Nephron (organoid): ENCODE measurements at regions not wholly inside any gene's neighbourhood (a gene's known extent, or its start where the extent isn't known, plus 50 kb on each side); places are given as distances from the start of the nearest gene placed in this dataset.

ENCODE experiments used
- H3K27ac Mint-ChIP-seq, 3 experiments: 2 replicates each; pipeline ENCODE4 v1.8.0; 2020; ENCODE audit warnings: mixed read lengths in 3 of 3, mild to moderate bottlenecking in 2 of 3, moderate library complexity in 1 of 3
- H3K27me3 Mint-ChIP-seq: 2 replicates; pipeline ENCODE4 v1.8.0; 2021; ENCODE audit warnings: low read depth, mild to moderate bottlenecking, moderate library complexity, mixed read lengths
- H3K36me3 Mint-ChIP-seq: 2 replicates; pipeline ENCODE4 v1.8.0; 2020; ENCODE audit warnings: low read depth, mixed read lengths
- H3K4me1 Mint-ChIP-seq: 2 replicates; pipeline ENCODE4 v1.8.0; 2020; ENCODE audit warnings: mixed read lengths
- H3K4me3 Mint-ChIP-seq, 3 experiments: 2 replicates each; pipeline ENCODE4 v1.8.0; 2020; ENCODE audit warnings: mild to moderate bottlenecking in 3 of 3, mixed read lengths in 3 of 3, moderate library complexity in 2 of 3
- H3K9me3 Mint-ChIP-seq: 2 replicates; pipeline ENCODE4 v1.8.0; 2020; ENCODE audit warnings: mixed read lengths
- TF ChIP-seq, protein P1 (sequence below), 3 experiments: fragments of 200-600 bp; sonication (generic); IDR thresholded peaks; one replicate each; pipeline ENCODE4 v1.5.0; 2021; ENCODE audit warnings: antibody characterized with exemption in 3 of 3; ENCODE audit not compliant: unreplicated experiment in 3 of 3

DNA sequence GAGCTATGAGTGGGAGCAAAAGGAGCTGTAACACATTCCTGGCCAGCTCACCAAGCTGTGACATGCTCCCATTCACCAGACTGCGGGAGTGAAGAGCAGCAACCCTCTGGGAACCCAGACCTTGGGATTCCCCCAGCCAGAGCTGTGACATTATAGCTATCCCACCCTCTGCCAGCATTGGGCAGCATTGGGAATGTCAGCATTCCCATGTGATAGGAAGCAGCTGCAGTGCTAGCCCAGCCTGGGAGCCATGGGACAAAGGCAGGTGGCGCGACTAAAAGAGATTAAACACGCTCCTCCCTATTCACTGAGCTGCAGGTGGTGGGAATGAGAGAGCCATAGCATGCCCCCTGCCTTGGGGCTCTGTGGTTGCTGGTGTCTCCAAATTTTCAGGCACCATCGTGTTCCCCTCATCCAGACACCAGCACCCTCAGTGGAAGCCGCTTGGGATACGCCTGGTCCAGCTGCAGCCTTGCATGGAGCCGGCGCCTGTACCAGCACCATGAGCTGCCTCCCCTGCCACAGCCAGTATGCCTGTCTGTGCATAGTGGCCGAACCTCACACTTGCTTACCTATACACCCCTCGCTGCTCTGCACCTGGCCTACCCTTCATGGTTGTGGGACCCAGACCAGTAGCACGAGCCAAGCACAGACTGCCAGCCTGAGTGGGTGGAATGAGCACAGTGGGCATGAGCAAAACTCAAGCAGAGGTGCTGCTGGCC, 695.6 kb upstream of the GCFC2 start:
- no peaks in the 10 kb centered on the region for H3K36me3 Mint-ChIP-seq
- peaks cover 14% of the 10 kb centered on the region for H3K9me3 Mint-ChIP-seq
- H3K27me3 Mint-ChIP-seq = peaks cover 4% of the 10 kb centered on the region
- H3K4me1 Mint-ChIP-seq = no peaks in the 10 kb centered on the region
- no peak overlapping the region for H3K27ac Mint-ChIP-seq
- TF ChIP-seq, protein P1, sequence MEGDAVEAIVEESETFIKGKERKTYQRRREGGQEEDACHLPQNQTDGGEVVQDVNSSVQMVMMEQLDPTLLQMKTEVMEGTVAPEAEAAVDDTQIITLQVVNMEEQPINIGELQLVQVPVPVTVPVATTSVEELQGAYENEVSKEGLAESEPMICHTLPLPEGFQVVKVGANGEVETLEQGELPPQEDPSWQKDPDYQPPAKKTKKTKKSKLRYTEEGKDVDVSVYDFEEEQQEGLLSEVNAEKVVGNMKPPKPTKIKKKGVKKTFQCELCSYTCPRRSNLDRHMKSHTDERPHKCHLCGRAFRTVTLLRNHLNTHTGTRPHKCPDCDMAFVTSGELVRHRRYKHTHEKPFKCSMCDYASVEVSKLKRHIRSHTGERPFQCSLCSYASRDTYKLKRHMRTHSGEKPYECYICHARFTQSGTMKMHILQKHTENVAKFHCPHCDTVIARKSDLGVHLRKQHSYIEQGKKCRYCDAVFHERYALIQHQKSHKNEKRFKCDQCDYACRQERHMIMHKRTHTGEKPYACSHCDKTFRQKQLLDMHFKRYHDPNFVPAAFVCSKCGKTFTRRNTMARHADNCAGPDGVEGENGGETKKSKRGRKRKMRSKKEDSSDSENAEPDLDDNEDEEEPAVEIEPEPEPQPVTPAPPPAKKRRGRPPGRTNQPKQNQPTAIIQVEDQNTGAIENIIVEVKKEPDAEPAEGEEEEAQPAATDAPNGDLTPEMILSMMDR (IDR thresholded peaks at IDR 0.05; ENCODE audit: unreplicated experiment in 3 of 3) = no peak
- no peak overlapping the region for H3K4me3 Mint-ChIP-seq

DNA sequence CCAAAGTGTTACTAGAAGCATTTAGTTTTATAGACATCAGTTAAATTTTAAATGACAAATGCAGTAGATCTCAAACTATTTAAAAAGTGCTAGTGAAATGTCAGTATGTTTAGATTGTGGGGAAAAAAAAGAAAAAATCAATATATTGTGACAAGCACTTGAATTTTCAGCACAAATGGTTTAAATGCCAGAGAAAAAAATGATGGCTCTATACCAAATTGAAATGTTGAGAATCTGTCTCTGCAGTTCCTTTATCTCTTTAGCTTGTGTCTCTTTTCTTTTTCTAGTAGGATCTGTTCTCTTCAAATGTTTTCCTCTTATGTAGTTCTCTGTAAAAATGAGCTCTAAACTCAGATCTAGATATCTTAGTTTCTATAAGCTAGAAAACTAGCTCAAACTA, 682.6 kb upstream of the GCFC2 start:
- TF ChIP-seq, protein P1 (IDR thresholded peaks at IDR 0.05; ENCODE audit: unreplicated experiment in 3 of 3) = no peak
- Mint-ChIP-seq H3K4me3 (no peak overlapping the region), H3K27me3 (no peaks in the 10 kb centered on the region), H3K27ac (no peak overlapping the region), H3K9me3 (no peaks in the 10 kb centered on the region), H3K36me3 (no peaks in the 10 kb centered on the region), H3K4me1 (peaks cover 9% of the 10 kb centered on the region)

DNA sequence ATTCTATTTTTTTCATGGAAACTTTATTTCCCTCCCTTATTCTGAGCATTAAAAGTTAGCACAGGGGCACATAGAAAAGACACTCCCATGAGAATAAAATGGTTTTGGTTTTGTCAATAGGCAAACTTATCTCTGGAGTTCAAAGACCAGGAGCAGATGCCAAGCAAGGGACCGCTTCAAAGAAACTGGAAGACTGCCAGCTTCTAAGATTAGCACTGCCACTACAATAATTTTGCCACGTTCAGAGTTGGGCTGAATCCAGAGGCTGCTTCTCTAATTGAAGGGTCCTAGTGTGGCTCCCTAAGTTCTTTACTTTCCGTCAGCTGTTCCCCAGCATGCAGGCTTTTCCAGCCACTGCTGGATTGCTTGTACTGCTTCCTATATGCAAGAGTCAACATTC, 681.0 kb upstream of the GCFC2 start:
- peaks cover 9% of the 10 kb centered on the region for H3K4me1 Mint-ChIP-seq

DNA sequence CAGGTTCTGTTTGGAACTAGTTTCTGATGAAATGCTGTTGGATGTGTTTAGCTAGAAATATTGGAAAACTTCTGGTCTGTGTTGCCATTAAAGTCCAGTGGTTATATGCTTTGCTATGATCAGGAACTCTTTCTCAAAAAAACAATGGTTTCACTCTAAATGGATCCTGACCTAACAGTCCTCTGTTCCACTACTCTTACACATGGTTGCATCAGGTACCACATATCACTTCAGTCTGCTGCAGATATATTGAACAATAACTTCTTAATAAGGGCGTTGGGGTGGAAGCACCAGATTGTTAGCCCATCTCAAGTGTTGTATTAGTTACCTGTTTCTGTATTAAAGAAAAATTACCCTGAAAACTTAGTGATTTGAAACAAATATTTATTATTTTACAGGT, 676.6 kb upstream of the GCFC2 start:
- Mint-ChIP-seq H3K4me1 (peaks cover 5% of the 10 kb centered on the region), H3K36me3 (no peaks in the 10 kb centered on the region), H3K27me3 (no peaks in the 10 kb centered on the region)

More for the DNA sequence above, 681.0 kb upstream of the GCFC2 start:
- TF ChIP-seq, protein P1 (IDR thresholded peaks at IDR 0.05; ENCODE audit: unreplicated experiment in 3 of 3) = no peak
- H3K36me3 Mint-ChIP-seq = no peaks in the 10 kb centered on the region
- H3K27me3 Mint-ChIP-seq = no peaks in the 10 kb centered on the region
- H3K4me3 Mint-ChIP-seq = no peak overlapping the region
- no peaks in the 10 kb centered on the region for H3K9me3 Mint-ChIP-seq
- no peak overlapping the region for H3K27ac Mint-ChIP-seq

DNA sequence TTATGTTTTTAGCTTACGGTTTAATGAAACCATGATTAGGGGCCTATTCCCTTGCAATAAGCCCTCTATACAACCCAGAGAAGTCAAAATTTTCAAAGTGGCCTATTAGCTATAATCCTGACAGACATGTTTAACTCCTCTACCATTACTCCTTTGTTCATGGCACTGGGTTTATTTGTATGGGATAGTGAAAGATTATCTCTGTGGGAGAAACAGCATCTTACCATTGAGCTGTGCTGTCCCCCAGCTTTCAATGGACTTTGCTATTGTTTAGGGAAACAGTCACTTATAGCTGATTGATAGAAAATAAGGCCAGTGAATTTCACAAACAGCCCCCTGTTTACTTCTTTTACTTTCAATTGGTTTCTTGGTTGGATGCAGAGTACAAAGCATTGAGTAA, 675.2 kb upstream of the GCFC2 start:
- Mint-ChIP-seq H3K36me3 (no peaks in the 10 kb centered on the region), H3K27ac (no peak overlapping the region), H3K27me3 (no peaks in the 10 kb centered on the region), H3K4me3 (no peak overlapping the region), H3K4me1 (no peaks in the 10 kb centered on the region), H3K9me3 (no peaks in the 10 kb centered on the region)
- TF ChIP-seq, protein P1 (IDR thresholded peaks at IDR 0.05; ENCODE audit: unreplicated experiment in 3 of 3) = no peak

More for the DNA sequence above, 676.6 kb upstream of the GCFC2 start:
- Mint-ChIP-seq H3K4me3 (no peak overlapping the region), H3K27ac (no peak overlapping the region), H3K9me3 (no peaks in the 10 kb centered on the region)
- TF ChIP-seq, protein P1 (IDR thresholded peaks at IDR 0.05; ENCODE audit: unreplicated experiment in 3 of 3) = no peak

DNA sequence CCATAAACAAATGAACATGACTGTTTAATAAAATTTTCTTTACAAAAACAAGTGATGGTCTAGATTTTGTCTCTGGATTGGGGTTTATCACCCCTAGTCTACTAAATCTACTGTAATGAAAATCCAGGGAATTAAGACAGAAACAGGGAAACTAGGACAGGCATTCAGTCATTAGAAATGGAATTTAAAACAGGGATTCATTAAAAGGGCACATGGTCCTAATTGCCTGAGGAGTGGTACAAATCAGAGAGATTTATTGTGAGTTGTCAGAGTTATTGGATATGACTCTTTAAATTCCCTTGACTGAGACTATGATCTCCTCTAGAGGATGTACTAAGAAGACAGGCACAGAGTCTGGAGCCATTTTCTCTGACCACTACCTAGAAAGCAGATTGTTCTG, 670.9 kb upstream of the GCFC2 start:
- H3K27ac Mint-ChIP-seq = no peak overlapping the region
- TF ChIP-seq, protein P1 (IDR thresholded peaks at IDR 0.05; ENCODE audit: unreplicated experiment in 3 of 3) = no peak
- no peaks in the 10 kb centered on the region for H3K27me3 Mint-ChIP-seq
- H3K36me3 Mint-ChIP-seq = no peaks in the 10 kb centered on the region
- no peaks in the 10 kb centered on the region for H3K9me3 Mint-ChIP-seq
- no peaks in the 10 kb centered on the region for H3K4me1 Mint-ChIP-seq
- no peak overlapping the region for H3K4me3 Mint-ChIP-seq
